WTC11 (cell line): ENCODE measurements at regions not wholly inside any gene's neighbourhood (a gene's known extent, or its start where the extent isn't known, plus 50 kb on each side); places are given as distances from the start of the nearest gene placed in this dataset.
A peak's percentile ranks its signal among the peaks of the same experiment; 100 is the strongest.

Experiments
- ATAC-seq: fragments of 200-7000 bp; cut with Tn5 transposase; 2 replicates; pipeline ENCODE4 v1.10.0; 2021; ENCODE audit warnings: mild to moderate bottlenecking, moderate library complexity
- CTCF ChIA-PET: fragments of 300-600 bp; sonication (Branson Sonifier 250); formaldehyde crosslinking; loops from one replicate; lab custom pipeline; 2021; ENCODE audit warnings: antibody characterized with exemption; lab: Charles Lee
- POLR2A ChIA-PET: fragments of 350-600 bp; sonication (Branson Sonifier 250); formaldehyde crosslinking; loops from one replicate; lab custom pipeline; 2021; ENCODE audit warnings: antibody characterized with exemption; lab: Charles Lee
- DNase-seq: peaks from one replicate; pipeline ENCODE4 v3.0.0; 2021; ENCODE audit warnings: low spot score
- H3K27ac Mint-ChIP-seq: 2 replicates; pipeline ENCODE4 v1.8.0; 2021; ENCODE audit warnings: mixed read lengths
- H3K27me3 Mint-ChIP-seq: 2 replicates; pipeline ENCODE4 v1.8.0; 2021; ENCODE audit warnings: low read depth, mild to moderate bottlenecking, moderate library complexity, mixed read lengths
- H3K36me3 Mint-ChIP-seq: 2 replicates; pipeline ENCODE4 v1.8.0; 2021; ENCODE audit warnings: mixed read lengths
- H3K4me1 Mint-ChIP-seq: 2 replicates; pipeline ENCODE4 v1.8.0; 2022; ENCODE audit warnings: mixed read lengths
- H3K4me3 Mint-ChIP-seq: 2 replicates; pipeline ENCODE4 v1.8.0; 2021; ENCODE audit warnings: mild to moderate bottlenecking, moderate library complexity, mixed read lengths
- H3K9me3 Mint-ChIP-seq: 2 replicates; pipeline ENCODE4 v1.8.0; 2021; ENCODE audit warnings: mixed read lengths
- ETV6 ChIP-seq: sonication (generic); formaldehyde crosslinking; IDR thresholded peaks from 2 replicates; pipeline ENCODE4 v1.8.1; 2022; ENCODE audit warnings: mild to moderate bottlenecking, missing genetic modification reagents
- FOXP1 ChIP-seq: sonication (generic); formaldehyde crosslinking; IDR thresholded peaks from 2 replicates; pipeline ENCODE4 v1.8.0; 2022; ENCODE audit warnings: missing genetic modification reagents, mild to moderate bottlenecking, moderate library complexity, borderline replicate concordance
- GTF2I ChIP-seq: fragments of 250-450 bp; sonication (Bioruptor Pico); conservative IDR thresholded peaks from 2 replicates; pipeline ENCODE4 v1.4.0; 2021; ENCODE audit warnings: mild to moderate bottlenecking
- MXD4 ChIP-seq: fragments of 250-450 bp; sonication (Bioruptor Pico); IDR thresholded peaks from 2 replicates; pipeline ENCODE4 v1.8.0; 2021; ENCODE audit warnings: mild to moderate bottlenecking, moderate library complexity, borderline replicate concordance
- NFATC4 ChIP-seq: fragments of 250-450 bp; sonication (Bioruptor Pico); IDR thresholded peaks from 2 replicates; pipeline ENCODE4 v1.9.0; 2021; ENCODE audit warnings: mild to moderate bottlenecking
- NR3C1 ChIP-seq: sonication (generic); formaldehyde crosslinking; conservative IDR thresholded peaks from 2 replicates; pipeline ENCODE4 v1.8.1; 2023; ENCODE audit warnings: low read depth, mild to moderate bottlenecking, missing genetic modification reagents
- OVOL2 ChIP-seq: fragments of 250-450 bp; sonication (Bioruptor Pico); IDR thresholded peaks from 2 replicates; pipeline ENCODE4 v1.9.0; 2021; ENCODE audit warnings: mild to moderate bottlenecking, borderline replicate concordance
- RELA ChIP-seq: sonication (generic); formaldehyde crosslinking; IDR thresholded peaks from 2 replicates; pipeline ENCODE4 v1.8.1; 2022; ENCODE audit warnings: missing genetic modification reagents, mild to moderate bottlenecking, borderline replicate concordance
- RORB ChIP-seq: fragments of 250-450 bp; sonication (Bioruptor Pico); IDR thresholded peaks from 2 replicates; pipeline ENCODE4 v1.9.0; 2021; ENCODE audit warnings: mild to moderate bottlenecking
- TCF7 ChIP-seq: sonication (generic); formaldehyde crosslinking; IDR thresholded peaks from 2 replicates; pipeline ENCODE4 v1.8.0; 2022; ENCODE audit warnings: mild to moderate bottlenecking, low read depth, missing genetic modification reagents, moderate library complexity
- TP53 ChIP-seq: sonication (generic); formaldehyde crosslinking; IDR thresholded peaks from 2 replicates; pipeline ENCODE4 v1.8.1; 2023; ENCODE audit warnings: mild to moderate bottlenecking, missing genetic modification reagents
- ZNF121 ChIP-seq: sonication (generic); formaldehyde crosslinking; IDR thresholded peaks from 2 replicates; pipeline ENCODE4 v1.8.0; 2023; ENCODE audit warnings: missing genetic modification reagents
- ZNF317 ChIP-seq: sonication (generic); formaldehyde crosslinking; IDR thresholded peaks from 2 replicates; pipeline ENCODE4 v1.8.1; 2023; ENCODE audit warnings: low read depth, mild to moderate bottlenecking, moderate library complexity, missing genetic modification reagents, borderline replicate concordance
- TF ChIP-seq, protein P1 (sequence below): sonication (generic); formaldehyde crosslinking; IDR thresholded peaks from 2 replicates; pipeline ENCODE4 v1.8.1; 2023; ENCODE audit warnings: mild to moderate bottlenecking, missing genetic modification reagents, borderline replicate concordance
- TF ChIP-seq, protein P2 (sequence below): sonication (generic); formaldehyde crosslinking; IDR thresholded peaks from 2 replicates; pipeline ENCODE4 v1.8.1; 2023; ENCODE audit warnings: mild to moderate bottlenecking, missing genetic modification reagents, moderate library complexity
- TF ChIP-seq, protein P3 (sequence below): sonication (generic); formaldehyde crosslinking; IDR thresholded peaks from 2 replicates; pipeline ENCODE4 v1.8.1; 2023; ENCODE audit warnings: mild to moderate bottlenecking, missing genetic modification reagents, moderate library complexity
- TF ChIP-seq, protein P4 (sequence below): sonication (generic); formaldehyde crosslinking; IDR thresholded peaks from 2 replicates; pipeline ENCODE4 v1.8.0; 2023; ENCODE audit warnings: missing genetic modification reagents
- TF ChIP-seq, protein P5 (sequence below): fragments of 200-600 bp; IDR thresholded peaks from 2 replicates; pipeline ENCODE4 v1.8.0; 2022; ENCODE audit warnings: antibody characterized with exemption
- TF ChIP-seq, protein P6 (sequence below): sonication (generic); formaldehyde crosslinking; IDR thresholded peaks from 2 replicates; pipeline ENCODE4 v1.8.1; 2022; ENCODE audit warnings: mild to moderate bottlenecking, moderate library complexity, missing genetic modification reagents
- TF ChIP-seq, protein P7 (sequence below): sonication (generic); formaldehyde crosslinking; IDR thresholded peaks from 2 replicates; pipeline ENCODE4 v1.8.1; 2022; ENCODE audit warnings: missing genetic modification reagents, borderline replicate concordance

DNA sequence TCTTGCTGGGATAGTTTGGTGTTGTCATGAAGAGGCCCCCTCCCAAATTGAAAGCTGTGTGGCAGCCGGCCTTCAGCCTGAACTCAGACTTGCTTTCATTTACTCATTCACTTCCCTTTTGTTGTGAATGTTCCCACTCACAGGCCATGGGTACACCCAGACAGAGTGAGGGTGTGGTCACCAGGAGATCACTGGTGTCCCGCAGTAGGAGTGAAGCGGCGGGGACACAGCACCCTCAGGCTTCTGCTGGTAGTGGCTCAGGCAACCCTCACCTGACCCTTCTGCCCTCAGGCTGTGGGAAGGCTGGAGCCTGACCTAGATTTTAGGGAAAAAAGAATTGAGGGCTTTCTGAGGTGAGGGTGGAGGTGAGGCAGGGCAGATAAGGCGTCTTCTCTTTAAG lies 244.4 kb downstream of the SOX2 start (continued):
- no peak for TF ChIP-seq OVOL2 (CRISPR knock-in tag)
- TF ChIP-seq, protein P1, sequence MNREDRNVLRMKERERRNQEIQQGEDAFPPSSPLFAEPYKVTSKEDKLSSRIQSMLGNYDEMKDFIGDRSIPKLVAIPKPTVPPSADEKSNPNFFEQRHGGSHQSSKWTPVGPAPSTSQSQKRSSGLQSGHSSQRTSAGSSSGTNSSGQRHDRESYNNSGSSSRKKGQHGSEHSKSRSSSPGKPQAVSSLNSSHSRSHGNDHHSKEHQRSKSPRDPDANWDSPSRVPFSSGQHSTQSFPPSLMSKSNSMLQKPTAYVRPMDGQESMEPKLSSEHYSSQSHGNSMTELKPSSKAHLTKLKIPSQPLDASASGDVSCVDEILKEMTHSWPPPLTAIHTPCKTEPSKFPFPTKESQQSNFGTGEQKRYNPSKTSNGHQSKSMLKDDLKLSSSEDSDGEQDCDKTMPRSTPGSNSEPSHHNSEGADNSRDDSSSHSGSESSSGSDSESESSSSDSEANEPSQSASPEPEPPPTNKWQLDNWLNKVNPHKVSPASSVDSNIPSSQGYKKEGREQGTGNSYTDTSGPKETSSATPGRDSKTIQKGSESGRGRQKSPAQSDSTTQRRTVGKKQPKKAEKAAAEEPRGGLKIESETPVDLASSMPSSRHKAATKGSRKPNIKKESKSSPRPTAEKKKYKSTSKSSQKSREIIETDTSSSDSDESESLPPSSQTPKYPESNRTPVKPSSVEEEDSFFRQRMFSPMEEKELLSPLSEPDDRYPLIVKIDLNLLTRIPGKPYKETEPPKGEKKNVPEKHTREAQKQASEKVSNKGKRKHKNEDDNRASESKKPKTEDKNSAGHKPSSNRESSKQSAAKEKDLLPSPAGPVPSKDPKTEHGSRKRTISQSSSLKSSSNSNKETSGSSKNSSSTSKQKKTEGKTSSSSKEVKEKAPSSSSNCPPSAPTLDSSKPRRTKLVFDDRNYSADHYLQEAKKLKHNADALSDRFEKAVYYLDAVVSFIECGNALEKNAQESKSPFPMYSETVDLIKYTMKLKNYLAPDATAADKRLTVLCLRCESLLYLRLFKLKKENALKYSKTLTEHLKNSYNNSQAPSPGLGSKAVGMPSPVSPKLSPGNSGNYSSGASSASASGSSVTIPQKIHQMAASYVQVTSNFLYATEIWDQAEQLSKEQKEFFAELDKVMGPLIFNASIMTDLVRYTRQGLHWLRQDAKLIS (CRISPR knock-in tag): no peak
- TF ChIP-seq TP53: no peak
- TF ChIP-seq TCF7: no peak
- TF ChIP-seq FOXP1 (CRISPR knock-in tag): no peak
- TF ChIP-seq ZNF121 (CRISPR knock-in tag): no peak
- TF ChIP-seq GTF2I (CRISPR knock-in tag): no peak
- no peak for TF ChIP-seq NR3C1 (CRISPR knock-in tag)

DNA sequence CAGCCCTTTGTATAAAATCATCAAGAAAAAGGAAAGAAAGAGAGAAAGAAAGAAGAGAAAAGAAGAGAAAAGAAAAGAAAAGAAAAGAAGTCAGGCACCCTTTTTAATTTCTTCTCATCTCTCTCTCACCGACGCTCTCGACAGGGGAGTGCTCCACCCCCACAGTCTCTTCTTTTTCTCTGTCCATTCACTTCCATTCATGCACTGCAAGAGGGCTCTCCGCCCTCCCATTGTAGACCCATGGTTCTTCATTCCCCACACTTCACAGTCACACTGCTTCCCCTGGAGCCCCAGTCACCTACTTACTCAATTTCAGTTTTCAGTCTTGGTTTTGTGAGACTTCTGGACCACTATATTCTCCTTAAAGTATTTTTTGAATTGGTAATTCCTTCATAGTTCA lies 254.7 kb downstream of the SOX2 start:
- no peaks in the 10 kb centered on the region for H3K36me3 Mint-ChIP-seq
- DNase-seq (no peak), ATAC-seq (peak; percentile 85)
- no peaks in the 10 kb centered on the region for H3K9me3 Mint-ChIP-seq
- CTCF ChIA-PET: no interaction called here
- no peaks in the 10 kb centered on the region for H3K27me3 Mint-ChIP-seq
- peak overlapping the region; percentile 71 for H3K27ac Mint-ChIP-seq
- no peak overlapping the region for H3K4me3 Mint-ChIP-seq
- POLR2A ChIA-PET: no interaction called here
- TF ChIP-seq, protein P2, sequence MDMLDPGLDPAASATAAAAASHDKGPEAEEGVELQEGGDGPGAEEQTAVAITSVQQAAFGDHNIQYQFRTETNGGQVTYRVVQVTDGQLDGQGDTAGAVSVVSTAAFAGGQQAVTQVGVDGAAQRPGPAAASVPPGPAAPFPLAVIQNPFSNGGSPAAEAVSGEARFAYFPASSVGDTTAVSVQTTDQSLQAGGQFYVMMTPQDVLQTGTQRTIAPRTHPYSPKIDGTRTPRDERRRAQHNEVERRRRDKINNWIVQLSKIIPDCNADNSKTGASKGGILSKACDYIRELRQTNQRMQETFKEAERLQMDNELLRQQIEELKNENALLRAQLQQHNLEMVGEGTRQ (CRISPR knock-in tag): no peak
- TF ChIP-seq, protein P3, sequence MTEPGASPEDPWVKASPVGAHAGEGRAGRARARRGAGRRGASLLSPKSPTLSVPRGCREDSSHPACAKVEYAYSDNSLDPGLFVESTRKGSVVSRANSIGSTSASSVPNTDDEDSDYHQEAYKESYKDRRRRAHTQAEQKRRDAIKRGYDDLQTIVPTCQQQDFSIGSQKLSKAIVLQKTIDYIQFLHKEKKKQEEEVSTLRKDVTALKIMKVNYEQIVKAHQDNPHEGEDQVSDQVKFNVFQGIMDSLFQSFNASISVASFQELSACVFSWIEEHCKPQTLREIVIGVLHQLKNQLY (CRISPR knock-in tag): no peak
- TF ChIP-seq ZNF317 (no peak), RELA (CRISPR knock-in tag) (no peak), ETV6 (no peak), RORB (CRISPR knock-in tag) (no peak), NFATC4 (CRISPR knock-in tag) (no peak), MXD4 (CRISPR knock-in tag) (no peak)
- TF ChIP-seq, protein P4, sequence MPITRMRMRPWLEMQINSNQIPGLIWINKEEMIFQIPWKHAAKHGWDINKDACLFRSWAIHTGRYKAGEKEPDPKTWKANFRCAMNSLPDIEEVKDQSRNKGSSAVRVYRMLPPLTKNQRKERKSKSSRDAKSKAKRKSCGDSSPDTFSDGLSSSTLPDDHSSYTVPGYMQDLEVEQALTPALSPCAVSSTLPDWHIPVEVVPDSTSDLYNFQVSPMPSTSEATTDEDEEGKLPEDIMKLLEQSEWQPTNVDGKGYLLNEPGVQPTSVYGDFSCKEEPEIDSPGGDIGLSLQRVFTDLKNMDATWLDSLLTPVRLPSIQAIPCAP (CRISPR knock-in tag): no peak
- TF ChIP-seq, protein P5, sequence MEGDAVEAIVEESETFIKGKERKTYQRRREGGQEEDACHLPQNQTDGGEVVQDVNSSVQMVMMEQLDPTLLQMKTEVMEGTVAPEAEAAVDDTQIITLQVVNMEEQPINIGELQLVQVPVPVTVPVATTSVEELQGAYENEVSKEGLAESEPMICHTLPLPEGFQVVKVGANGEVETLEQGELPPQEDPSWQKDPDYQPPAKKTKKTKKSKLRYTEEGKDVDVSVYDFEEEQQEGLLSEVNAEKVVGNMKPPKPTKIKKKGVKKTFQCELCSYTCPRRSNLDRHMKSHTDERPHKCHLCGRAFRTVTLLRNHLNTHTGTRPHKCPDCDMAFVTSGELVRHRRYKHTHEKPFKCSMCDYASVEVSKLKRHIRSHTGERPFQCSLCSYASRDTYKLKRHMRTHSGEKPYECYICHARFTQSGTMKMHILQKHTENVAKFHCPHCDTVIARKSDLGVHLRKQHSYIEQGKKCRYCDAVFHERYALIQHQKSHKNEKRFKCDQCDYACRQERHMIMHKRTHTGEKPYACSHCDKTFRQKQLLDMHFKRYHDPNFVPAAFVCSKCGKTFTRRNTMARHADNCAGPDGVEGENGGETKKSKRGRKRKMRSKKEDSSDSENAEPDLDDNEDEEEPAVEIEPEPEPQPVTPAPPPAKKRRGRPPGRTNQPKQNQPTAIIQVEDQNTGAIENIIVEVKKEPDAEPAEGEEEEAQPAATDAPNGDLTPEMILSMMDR: no peak
- TF ChIP-seq, protein P6, sequence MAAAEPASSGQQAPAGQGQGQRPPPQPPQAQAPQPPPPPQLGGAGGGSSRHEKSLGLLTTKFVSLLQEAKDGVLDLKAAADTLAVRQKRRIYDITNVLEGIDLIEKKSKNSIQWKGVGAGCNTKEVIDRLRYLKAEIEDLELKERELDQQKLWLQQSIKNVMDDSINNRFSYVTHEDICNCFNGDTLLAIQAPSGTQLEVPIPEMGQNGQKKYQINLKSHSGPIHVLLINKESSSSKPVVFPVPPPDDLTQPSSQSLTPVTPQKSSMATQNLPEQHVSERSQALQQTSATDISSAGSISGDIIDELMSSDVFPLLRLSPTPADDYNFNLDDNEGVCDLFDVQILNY: no peak
- TF ChIP-seq, protein P7, sequence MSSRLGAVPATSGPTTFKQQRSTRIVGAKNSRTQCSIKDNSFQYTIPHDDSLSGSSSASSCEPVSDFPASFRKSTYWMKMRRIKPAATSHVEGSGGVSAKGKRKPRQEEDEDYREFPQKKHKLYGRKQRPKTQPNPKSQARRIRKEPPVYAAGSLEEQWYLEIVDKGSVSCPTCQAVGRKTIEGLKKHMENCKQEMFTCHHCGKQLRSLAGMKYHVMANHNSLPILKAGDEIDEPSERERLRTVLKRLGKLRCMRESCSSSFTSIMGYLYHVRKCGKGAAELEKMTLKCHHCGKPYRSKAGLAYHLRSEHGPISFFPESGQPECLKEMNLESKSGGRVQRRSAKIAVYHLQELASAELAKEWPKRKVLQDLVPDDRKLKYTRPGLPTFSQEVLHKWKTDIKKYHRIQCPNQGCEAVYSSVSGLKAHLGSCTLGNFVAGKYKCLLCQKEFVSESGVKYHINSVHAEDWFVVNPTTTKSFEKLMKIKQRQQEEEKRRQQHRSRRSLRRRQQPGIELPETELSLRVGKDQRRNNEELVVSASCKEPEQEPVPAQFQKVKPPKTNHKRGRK (CRISPR knock-in tag): no peak
- TF ChIP-seq, all 79 proteins: peak for 0
- peaks cover 19% of the 10 kb centered on the region for H3K4me1 Mint-ChIP-seq
